SK-N-MC (cell line): ENCODE measurements at regions not wholly inside any gene's neighbourhood (a gene's known extent, or its start where the extent isn't known, plus 50 kb on each side); places are given as distances from the start of the nearest gene placed in this dataset.

Experiments used
- EZH2 ChIP-seq: fragments of 200-600 bp; sonication (generic); IDR thresholded peaks from one replicate; pipeline ENCODE4 v1.6.1; 2017; ENCODE audit warnings: antibody characterized with exemption
- FOXP2 ChIP-seq: optimal IDR thresholded peaks from 2 replicates; pipeline ENCODE3; 2011; ENCODE audit warnings: mild to moderate bottlenecking, moderate library complexity; ENCODE audit not compliant: insufficient read depth; ENCODE audit errors: extremely low read length, control extremely low read depth
- POLR2AphosphoS5 ChIP-seq: IDR thresholded peaks from 2 replicates; pipeline ENCODE4 v1.6.1; 2012; ENCODE audit warnings: mild to moderate bottlenecking, low read depth, low read length, borderline replicate concordance

DNA sequence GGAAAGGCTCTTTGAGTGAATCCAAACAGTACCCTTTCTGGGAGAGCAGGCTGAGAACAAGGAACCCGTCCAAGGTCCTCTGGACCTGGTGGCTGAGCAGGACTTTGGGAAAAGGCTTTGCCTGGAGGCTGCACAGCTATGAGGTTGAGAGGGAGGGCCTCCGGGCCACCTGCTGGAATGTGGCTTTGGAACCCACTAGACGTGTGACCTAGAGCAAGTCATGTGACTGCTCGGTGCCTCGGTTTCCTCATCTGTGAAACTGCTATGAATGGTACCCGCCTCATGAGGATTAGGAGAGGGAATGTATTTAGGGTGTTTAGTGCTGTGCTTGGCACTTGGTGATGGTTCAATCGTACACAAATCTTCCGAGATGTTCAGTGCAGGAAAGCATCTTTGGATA is 50.4 kb downstream of the HAPSTR1 start:
- TF ChIP-seq POLR2AphosphoS5 (no peak), EZH2 (no peak), FOXP2 (no peak)
